Stimulated activated CD8-positive, alpha-beta memory T cell treated with anti-CD3 and anti-CD28 coated beads, Interleukin-15, amount 100 ng/mL, for 48 hours (primary cell): ENCODE measurements at regions not wholly inside any gene's neighbourhood (a gene's known extent, or its start where the extent isn't known, plus 50 kb on each side); places are given as distances from the start of the nearest gene placed in this dataset.

ENCODE experiments used
- DNase-seq, 2 donors: peaks; one replicate each; pipeline ENCODE4 v3.0.0-alpha.2; 2020; ENCODE audit warnings: low read depth in 2 of 2

DNA sequence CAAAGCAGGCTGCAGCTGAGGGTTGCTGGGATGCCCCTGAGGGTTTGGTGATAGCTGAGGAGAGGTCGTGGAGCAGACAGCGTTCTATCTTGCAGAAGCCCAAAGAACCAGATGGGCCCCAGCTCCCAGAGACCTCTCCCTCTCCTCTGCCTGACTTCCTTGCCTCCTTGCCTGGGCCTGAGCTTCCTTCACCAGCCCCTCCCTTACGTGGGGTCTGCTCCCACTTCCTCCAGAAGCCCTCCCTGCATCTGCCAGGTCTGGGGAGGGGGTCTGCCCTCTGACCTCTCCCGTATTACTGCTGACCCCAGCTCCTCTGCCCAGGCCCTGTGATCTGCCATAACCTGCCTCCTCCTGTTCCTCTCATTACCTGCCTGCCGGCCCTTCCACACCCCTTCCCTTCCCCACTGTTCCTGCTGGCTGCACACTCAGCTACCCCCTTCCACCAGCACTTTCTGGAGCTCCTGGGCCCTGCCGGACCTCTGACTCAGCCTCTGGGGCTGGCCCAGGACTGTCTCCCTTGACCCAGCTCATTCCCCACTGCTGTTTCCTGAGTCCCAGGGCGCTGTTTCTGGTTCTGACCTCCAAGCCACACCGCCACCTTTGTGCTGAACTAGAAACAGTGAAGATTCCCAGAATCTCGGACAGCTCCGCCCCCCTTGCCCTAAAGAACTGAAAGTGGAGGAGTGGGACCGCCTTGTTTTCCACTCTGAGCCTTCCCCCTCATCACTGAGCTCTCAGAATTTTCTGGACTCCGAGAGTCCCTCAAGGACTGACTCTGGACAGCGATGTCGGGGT is 237.7 kb upstream of the C1orf174 start:
- no peak for DNase-seq

DNA sequence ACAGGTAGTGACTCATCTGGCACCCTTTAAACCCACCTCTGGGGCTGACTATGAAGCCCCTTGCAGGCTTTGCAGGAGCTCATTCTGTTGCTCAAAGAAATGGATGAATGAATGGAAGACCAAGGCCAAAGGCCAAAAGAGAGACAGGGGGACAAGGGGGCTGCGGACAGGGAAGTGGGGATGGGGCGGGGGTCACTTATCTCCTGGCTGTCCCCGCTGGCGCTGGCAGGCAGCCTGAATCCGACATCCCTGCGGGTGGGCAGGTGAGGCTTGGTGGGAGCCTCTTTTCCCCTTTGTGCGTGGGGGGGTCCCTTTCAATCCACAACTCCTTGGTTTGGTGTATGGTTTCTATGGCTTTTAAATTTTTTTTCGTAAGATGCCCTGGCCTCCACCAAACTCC is 239.6 kb upstream of the C1orf174 start:
- no peak for DNase-seq

DNA sequence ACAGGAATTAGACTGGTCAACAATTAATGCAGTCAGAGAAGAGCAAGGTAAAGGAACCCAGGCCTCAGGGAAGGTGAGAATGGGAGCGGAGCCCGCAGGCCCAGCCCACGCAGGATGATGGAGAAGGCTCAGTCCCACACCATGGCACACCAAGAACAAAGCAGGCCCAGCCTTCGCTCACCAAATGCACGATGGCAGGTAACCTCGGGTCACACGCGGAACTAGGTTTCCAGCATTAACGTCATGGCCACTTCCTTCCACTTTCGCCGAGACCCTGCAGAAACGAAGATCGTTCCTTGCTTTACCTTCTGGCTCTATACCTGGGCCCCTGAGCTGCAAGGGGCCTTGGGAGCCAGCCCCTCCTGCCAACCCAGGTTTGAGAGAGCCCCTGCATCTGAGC is 240.2 kb upstream of the C1orf174 start:
- DNase-seq: no peak

DNA sequence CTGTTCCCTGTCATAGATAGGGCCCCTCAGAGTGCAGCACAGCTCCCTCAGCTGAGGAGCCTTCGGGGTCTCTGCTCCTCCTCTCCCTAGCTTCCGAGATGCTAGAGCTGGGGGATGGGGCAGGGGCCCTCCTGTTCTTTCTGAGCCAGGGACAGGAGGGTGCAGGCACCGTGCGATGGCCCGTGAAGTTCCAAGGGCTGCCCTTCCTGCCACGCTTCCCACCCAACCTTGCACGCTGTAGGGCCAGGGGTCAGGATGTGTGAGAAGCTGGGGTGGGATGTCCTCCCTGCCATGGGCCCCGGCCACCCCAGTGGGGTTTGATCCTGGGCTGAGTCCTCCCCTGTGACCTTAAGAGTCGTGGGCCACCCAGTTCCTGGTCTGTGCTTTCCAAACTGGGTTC is 240.7 kb upstream of the C1orf174 start:
- DNase-seq: no peak

DNA sequence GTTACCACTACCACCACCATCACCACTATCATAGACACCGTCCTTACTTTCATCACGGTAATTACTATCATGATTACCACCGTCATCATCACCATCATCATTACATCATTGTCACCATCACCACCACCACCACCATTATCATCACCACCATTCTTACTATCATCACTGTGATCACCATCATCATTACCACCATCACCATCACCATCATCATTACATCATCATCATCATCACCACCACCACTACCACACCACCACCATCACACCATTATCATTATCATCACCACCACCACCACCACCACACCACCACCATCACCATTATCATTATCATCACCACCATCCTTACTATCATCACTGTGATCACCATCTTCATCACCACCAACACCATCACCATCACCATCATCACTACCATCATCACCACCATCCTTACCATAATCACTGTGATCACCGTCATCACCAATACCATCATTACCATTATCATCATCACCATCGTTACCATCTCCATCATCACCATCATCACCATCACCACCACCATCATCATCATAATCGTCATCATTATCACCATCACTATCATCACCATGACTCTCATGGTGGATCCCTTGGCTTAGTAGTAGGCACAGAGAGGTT is 244.4 kb upstream of the C1orf174 start:
- no peak for DNase-seq

DNA sequence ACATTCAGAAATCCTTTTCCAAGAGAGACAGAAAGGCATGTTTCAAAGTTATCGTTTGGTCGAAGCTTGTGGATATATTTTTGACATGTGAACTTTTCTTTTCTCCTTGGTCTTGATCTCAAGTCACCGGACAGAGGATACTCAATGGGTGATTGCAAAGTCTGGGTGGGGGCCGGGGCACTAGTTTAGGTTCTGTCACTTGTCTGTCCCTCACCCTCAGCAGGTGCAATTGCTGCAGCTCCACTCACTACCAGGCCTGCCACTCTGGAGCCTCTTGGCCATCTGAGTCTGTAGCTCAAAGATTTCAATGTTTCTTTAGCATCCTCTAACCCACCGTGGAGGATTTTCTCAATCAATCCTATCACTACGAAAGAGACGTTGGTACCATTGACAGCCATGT is 246.0 kb upstream of the C1orf174 start:
- DNase-seq: no peak

DNA sequence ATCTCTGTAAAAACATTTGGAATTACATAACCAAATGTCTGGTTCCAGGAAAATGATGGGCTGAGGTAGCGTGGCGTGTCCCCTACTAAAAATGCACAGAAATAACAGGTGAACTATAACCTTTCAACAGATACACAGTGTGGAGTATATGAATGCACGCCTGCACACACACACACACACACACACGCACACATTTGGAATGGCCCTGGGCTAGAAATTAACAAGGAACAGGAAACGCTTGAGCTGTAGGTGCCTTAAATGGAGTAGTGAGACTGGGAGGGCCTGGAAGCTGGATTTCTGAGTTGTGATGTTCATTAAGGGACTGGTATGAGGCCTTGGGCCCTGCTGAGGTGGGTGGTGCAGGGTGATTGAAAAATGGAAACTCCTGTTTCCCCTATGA is 246.5 kb upstream of the C1orf174 start:
- no peak for DNase-seq

DNA sequence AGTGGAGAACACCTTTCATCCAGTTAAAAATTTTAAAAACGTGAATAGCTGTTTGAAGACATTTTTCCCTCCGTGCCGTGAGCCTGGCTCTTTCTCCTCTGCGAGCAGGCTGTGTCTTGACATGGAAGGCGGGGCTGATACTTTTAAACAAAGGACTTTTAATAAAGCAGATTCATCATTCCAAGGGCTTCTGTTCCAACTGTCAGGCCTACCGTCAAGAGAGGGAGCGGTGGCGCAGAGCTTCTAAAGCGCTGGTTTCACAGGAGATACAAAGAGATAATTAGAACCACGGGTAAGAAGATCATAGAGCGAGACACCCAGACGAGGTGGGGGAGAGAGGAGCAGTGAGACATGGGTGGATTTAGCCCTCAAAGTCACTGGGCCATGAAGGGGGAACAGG is 247.4 kb upstream of the C1orf174 start:
- DNase-seq: no peak

DNA sequence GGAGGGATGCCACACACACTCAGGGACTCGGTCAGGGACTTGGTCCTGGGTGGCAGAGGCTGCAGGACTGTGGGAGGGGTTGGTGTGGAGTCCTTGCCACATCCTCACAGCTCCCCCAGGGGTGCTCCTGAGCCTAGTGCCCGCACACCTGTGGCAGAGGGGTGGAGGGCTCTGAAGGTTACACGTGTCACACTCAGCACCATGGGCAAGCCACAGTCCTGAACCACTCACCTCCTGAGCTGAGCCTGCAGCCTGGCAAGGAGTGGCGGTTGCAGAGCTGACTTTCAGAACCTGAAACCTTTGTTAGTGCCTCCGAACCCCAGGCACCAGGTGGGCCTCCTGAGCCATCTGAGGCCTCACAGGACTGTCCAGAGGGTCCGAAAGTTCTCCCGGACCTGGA is 249.2 kb upstream of the C1orf174 start:
- no peak for DNase-seq

DNA sequence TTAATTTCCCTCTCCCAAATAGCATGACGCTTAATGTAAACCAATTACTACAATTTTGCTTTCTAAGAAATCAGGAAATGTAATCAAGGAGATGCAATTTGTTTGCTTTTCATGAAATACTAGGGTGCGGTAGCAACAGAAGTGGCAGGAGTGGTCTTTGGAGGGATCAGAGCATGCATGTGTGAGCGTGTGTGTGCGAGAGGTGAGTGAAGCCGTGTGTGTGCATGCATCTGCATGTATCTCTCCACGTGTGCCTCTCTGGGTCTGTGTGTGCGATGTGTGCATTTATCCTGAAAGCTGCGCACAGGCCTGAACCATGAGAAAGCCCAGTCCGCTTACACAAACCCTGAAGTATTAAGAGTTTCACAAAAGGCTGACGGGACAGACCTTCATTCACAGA is 249.8 kb upstream of the C1orf174 start:
- no peak for DNase-seq

DNA sequence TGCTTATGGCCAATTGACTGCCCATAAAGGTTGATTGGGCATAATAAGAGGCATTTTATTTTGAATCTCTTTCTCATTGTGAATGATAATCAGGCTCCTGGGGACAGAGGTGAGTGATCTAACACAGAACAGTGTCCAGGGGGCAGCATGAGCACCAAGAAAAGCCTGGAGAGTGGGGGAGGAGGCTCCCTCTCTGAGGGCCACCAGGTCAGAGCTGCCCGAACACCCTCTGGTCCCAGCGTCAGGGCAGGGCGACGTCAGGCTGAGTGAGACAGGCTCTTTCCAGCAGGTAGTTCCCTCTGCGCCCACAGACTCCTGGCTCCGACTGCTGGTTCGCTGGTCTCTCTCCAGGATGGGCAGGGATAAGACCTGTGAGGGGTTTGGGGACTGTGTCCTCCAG is 250.2 kb upstream of the C1orf174 start:
- DNase-seq: no peak

DNA sequence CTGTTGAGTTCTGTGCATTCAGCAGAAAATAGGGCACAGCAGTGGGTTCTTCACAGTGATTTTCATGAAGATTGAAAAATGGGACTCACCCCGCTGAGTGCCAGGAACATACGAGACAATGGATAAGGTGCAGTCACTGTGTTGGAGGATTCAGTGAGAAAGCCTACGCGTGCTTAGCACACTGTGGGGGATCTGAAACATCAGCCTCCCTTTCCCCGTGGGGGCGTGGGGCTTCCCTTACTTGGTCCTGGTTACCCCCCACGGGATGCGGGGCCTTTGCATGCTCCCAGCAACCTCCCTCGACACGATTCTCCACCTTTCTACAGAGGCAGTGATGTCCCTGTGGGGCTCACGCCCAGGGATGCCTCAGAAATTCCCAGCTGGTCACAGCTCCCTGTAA is 252.2 kb upstream of the C1orf174 start:
- no peak for DNase-seq

DNA sequence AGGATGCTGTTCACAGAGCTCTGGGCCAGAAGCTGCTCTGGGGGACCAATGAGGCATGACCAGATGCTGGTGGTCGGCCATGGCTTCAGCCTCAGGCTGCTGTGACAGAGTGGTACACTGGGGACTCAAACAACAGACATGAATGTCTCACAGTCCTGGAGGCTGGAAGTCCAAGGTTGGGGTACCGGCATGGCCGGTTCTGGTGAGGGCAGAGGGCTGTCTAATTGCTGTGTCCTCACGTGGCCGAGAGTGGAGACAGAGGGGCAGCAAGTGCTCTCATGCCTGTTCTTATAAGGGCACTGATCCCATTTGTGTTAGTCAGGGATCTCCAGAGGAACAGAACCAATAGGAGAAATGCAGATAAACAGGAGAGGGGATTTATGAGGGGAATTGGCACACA is 253.5 kb upstream of the C1orf174 start:
- no peak for DNase-seq

DNA sequence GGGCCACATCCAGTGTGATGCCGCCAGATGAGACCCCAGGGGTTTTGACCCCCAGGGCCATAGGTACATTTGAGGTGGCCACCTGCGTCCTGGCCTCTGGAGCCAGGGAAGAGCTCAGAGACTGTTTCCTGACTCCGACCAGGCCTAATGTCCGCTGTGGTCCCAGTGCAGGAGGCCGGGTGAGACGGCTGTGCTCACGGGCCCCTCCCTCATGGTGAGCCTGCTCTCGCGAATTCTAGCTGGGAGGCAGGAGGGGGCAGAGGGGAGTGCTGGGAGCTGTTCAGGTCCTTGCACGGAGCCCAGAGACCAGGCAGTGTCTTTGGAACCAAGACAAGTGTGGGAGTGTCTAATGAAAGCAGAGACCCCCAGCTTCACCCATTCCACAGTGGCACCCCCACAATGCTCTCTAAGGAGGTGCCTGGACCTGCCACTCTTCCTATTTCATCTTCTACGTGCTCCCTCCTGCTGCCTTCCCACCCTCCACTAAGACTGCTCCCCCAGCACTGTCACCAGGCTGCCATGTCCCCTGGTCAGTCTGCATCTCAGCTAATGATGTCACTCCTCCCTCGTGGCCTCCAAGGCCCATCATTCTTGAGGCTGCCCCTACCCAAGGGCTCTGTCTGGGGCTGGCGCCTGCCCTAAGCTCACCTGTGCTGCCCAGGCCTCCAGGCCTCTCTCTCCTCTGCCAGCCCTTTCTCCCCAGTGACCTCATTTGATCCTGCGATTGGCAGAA is 256.3 kb upstream of the C1orf174 start:
- DNase-seq: no peak

DNA sequence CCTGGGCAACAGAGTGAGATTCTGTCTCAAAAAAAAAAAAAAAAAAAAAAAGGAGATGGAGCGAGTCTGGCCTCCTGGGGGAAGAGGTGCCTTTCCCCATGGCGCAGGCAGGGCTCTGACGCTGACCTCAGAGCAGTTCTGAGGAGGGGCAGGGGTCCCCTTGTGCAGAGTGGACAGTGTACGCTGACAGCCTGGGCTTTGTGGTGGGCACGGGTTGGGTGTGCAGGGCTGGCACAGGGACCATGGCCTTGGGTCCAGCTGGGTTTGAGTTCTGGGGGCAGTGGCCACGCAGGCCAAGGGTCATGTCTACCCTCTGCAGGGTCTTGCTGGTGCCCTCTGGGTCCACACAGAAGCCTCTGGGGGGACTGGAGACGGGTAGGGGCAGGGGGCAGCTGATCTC is 260.1 kb upstream of the C1orf174 start:
- no peak for DNase-seq

DNA sequence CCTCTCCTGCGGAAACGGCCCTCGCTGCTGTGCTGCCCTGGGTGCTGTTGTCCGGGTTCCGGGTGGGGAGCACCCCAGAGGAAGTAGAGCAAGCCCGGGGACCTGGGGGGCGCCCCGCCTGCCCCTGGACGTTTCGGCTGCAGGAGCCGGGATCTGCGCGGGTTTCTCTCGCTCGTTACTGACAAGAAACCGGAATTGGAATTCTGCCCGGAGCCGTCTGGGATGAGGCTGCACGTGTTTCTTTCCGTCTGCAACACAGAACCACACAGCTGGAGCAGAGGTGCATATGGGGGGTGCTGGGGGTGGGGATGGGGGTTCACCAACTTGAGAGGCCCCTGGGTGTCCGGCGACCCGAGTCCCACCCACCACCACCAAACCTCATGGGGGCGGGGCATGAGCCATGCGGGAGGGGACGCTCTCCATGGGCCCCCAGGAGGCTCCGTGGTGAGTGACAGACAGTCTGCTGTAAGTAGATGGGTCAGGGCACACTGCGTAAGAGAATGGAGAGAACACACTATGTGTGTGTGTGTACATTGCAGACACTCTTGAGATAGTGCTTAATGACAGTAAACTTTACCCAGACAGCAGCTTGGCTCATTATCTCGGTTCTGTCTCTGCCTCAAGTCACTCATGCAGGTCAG is 261.4 kb upstream of the C1orf174 start:
- no peak for DNase-seq

DNA sequence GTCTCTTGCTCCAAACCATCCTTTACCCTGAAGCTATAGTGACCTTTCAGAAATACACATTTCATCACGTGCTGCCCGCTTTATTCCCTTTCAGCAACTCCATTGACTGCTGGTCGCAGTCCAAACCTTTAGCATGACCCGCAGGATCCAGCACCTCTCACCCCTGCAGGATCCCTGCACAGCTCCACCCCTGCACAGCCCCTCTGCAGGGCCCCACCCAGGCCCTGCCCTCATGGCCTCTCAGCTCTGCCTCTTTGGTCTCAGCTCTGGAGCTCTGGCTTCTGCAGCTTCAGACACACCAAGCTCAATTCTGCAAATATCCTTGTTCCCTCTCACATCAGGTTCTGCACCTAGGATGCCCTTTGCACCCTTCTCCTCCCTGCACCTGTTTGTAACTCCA is 264.9 kb upstream of the C1orf174 start:
- DNase-seq: no peak

DNA sequence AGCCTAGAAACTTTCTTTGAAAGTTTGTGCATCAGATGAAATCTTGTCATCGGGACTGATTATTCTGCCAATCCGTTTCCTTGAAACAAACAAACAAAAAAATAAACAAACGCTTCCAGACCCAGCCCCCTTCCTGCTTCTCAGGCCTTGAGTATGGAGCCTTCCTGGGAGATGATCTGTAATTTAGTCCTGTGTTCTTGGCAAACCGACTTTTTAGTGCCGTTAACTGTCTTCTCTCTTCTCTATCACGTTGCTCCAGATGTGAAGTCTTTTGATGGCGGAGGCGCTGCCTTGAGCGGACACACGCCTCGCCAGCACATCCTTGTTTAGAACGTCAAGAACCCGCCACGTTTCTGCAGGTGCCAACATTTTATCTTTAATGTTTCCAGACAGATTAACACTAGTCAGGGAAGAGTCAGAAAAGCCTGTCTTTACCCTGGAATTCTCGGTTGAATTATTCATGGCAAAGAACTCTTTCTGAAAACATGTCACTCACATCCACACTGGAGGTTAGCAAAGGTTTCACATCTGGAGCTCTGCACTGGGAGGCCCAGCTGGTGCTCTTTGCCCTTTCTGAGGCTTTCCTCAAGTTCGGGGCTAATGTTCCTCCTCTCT is 265.7 kb upstream of the C1orf174 start:
- no peak for DNase-seq

DNA sequence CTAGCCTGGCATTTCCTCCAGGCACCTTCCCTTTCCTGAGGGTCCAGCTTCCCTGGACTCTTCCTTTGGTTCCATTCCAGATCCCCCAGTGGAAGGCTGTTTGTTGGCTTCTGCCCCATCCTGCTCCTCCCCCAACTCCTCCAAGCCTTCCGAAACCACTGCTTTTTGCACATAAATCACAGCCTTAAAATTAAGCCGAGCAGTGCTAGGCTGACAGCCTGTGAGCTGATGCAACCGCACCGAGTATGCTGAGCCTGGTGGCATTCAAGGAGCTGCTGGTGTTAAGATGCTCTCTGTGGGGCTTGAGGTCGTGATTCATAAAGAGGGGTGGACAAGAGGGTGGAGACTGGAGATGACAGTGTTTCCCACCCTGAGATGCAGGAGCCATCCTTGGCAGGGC is 266.6 kb upstream of the C1orf174 start:
- no peak for DNase-seq

DNA sequence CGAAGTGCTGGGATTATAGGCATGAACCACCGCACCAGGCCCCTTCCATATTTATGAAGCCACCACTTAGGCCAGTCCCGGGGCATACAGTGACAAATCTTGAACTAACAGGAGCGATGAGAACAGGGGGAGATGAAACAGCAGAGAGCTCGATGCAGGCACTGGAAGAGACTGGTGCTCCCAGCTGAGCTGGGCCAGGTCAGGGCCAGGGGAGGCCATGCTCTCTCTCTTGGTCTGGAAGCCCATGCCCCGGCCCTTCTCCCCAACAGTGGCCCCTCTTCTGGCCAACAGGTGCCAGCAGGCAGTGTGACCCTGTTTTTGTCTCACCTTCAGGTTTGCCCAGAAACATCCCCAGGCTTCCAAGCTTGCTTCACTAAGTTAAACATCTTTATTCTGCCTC is 269.9 kb upstream of the C1orf174 start:
- DNase-seq: no peak

DNA sequence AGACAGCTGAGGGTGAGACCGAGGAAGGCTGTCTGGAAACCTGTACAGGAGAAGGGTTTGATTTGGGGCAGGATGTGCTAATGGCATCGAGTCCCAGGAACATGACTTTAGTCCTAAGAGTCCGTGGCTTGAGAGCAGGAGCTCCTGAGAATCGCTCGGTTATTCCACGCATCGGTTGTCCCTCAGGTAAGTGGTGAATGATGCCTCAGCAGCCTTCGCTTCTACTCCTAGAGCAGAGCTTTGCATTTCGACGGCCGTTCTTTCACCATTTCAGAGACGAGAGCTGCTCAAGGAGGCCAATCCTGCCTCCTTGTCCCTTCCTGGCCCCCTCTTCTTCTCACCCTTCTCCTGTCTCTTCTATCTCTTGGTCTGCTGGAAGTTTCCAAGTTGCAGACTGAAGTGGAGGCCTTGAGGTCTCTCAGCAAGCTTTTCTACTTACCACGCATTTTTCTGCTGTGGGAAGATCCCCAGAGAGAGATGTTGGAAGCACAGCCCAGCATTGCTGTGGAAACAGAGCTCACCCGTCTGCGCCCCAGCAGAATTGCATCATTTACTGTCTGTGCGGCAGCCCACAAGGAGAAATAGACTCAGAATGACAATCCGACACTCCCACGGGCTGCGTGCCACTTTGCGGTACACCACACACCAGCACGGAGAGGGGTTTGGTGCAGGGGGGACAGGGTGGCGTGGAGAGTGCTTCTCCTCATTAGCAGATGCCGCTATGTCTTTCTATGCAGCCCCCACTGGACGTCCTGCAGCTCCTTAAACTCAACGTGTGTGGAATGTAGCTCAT is 270.7 kb upstream of the C1orf174 start:
- no peak for DNase-seq
